GM18870 (cell line): ENCODE measurements at regions not wholly inside any gene's neighbourhood (a gene's known extent, or its start where the extent isn't known, plus 50 kb on each side); places are given as distances from the start of the nearest gene placed in this dataset.
A peak's percentile ranks its signal among the peaks of the same experiment; 100 is the strongest.

ENCODE experiments used
- ATAC-seq: cut with Tn5 transposase; IDR thresholded peaks from one replicate; pipeline ENCODE4 v1.9.1; 2021; ENCODE audit warnings: moderate library complexity; ENCODE audit not compliant: unreplicated experiment

- no peak for ATAC-seq
These were observed 206.2 kb upstream of the TLL1 start for GRCh38 chr4:165666836-165667235.

GRCh38 chr4:165667969-165668368, 205.1 kb upstream of the TLL1 start:
- ATAC-seq = no peak

DNA sequence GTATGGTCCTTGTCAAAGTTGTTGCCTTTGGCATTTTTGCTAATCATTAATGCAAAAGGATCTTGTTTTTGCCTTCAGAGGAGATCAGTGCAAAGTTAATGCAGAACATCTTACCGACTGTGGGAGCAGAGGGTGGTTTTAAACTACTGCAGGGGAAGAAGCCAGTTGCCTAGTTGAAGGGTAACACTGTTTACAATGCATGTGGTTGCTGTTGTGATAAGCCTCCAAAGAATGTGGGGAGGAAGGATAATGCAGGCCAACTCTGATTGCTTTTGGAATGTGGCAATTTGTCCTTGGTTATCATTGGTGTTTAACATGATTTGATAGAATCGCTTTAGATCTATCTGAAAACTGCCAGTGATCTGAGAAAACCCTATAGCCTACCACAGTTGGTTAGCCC, 204.3 kb upstream of the TLL1 start:
- ATAC-seq = no peak

- no peak for ATAC-seq
These were observed 196.0 kb upstream of the TLL1 start for GRCh38 chr4:165677081-165677480.

DNA sequence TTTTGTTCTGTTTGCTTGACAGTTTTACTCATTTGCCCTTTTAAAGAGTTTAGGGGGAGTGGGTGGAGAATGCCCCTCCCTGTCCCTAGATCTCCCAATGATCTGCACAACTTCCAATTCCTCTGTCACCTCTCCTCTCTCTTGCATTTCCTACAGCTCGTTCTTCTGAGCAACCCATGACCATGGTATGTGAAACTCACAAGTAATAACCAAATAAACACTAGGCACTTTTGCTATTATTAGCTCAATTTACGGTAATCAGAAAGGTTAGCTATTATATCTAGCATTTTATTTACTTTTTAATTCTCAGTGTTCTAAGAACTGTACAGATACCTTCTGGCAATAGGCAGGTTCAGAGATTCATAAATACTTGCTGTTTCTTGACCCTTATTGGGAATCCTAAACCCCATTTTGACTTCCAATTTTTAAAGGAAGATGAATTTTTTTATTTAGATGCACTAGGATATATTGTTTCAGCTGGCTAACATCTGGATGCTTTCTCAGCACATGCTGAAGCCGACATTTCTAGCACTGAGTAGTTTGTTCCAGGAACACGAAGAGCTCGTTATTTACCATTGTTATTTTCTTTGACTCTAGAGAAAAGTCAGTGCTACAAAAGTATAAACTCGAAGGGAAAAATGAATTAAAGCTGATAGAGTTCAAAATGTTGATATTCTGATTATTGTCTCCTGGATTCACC, 194.7 kb upstream of the TLL1 start:
- no peak for ATAC-seq

DNA sequence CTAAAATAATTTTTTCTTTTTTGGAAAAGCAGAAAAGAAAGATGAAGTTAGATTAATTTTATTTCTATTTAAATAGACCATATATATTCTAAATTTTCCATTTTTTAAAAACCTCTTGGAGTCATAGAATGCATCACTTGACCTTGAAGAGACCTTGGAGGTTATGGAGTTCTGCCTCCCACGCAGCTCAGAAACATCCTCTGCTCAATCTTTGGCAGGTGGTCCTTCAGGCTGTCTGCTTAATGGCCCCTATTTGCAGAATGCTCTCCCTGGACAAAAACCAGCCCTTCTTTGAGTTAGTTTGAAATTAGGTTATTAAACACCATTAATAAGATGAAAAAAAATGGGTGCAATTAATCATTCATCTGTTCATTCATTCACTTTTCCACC, 194.1 kb upstream of the TLL1 start:
- no peak for ATAC-seq

DNA sequence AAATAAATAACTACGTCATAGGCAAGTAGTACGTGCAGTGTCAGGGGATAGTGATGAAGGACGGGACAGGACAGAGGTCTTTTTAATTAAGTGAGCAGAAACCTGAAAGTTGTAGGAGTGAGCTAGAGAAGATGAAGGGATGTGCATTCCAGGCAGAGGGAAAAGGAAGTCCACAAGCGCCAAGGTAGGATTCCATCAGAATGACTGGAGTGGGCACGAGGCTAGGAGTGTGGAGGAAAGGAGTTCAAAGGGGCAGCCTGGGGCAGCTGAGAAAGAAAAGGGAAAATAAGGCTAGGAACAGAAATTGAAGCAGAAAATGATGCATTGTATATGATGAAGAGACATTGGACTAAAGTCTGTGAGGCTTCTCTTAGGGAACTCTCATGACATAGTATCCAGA, 192.2 kb upstream of the TLL1 start:
- no peak for ATAC-seq

GRCh38 chr4:165682611-165683010, 190.4 kb upstream of the TLL1 start:
- ATAC-seq = no peak

GRCh38 chr4:165684177-165684805, 188.7 kb upstream of the TLL1 start:
- no peak for ATAC-seq

GRCh38 chr4:165686756-165687155, 186.3 kb upstream of the TLL1 start:
- no peak for ATAC-seq

- ATAC-seq = no peak
These were observed 183.9 kb upstream of the TLL1 start for GRCh38 chr4:165689159-165689558.

- ATAC-seq = no peak
These were observed 181.0 kb upstream of the TLL1 start for GRCh38 chr4:165692082-165692481.

DNA sequence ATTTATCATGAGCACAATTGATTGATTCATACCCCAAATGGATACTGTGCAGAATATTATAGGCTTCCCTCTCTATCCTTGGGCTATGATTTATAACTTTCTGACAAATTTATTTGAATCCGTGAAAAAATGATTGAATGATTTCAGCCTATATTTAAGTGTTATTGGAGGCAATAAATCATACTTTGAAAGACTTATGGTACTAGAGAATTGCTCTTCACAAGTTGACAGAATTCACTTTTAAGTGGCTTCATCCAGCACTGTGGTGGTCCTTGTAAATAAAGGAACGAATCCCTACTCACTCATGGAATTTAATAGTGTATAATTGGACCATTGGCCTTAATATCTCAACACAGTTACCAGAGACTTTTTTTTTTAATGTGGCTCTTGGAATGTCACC, 174.8 kb upstream of the TLL1 start:
- no peak for ATAC-seq

- ATAC-seq = no peak
These were observed 174.0 kb upstream of the TLL1 start for GRCh38 chr4:165699055-165699454.

- peak; percentile 55 for ATAC-seq
These were observed 172.2 kb upstream of the TLL1 start for GRCh38 chr4:165700855-165701254.

GRCh38 chr4:165707128-165707527, 165.9 kb upstream of the TLL1 start:
- no peak for ATAC-seq

- ATAC-seq = no peak
These were observed 163.5 kb upstream of the TLL1 start for GRCh38 chr4:165709516-165709915.

GRCh38 chr4:165709973-165710526, 163.0 kb upstream of the TLL1 start:
- no peak for ATAC-seq

DNA sequence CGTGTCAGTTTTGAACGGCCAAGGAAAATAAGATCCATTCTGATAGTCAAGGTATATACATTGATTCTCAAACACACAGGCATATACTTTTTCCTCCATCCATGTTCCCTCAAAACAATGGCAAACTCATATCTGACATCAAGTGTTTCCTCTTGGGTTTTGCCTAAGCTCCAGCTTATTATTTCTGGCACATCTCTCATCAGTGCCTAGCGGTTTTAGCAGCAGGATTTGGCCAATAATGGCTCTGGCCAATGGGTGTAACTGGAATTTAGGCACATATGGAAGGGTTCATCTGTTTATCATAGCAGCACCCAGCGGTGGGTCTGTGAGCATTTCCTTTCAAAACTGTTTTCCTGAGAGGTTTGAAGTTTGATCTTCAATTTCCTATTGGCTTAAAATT, 161.6 kb upstream of the TLL1 start:
- ATAC-seq = no peak

GRCh38 chr4:165711912-165712311, 161.1 kb upstream of the TLL1 start:
- no peak for ATAC-seq

- ATAC-seq = no peak
These were observed 158.4 kb upstream of the TLL1 start for GRCh38 chr4:165714650-165715049.

DNA sequence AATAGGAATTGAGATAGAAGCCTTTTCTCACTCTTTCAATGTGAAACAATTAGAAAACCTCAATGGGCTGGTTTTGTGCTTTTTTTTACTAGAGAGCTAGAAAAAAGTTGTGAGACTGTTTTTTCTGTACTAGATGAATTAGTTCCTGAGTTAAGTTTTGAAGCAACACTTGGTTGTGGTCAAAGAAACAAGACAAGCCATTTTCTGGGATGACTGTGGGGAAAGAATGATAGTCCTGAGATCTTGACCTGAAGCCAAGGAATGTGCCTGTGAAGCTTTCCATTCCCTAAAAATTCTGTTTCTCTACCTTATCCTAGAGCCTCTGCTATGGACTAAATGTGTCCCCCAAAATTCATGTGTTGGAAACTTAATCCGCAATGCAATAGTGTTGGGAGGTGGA, 157.8 kb upstream of the TLL1 start:
- no peak for ATAC-seq

- ATAC-seq = no peak
These were observed 157.0 kb upstream of the TLL1 start for GRCh38 chr4:165715989-165716388.
